BLaER1 (cell line): ENCODE measurements at regions not wholly inside any gene's neighbourhood (a gene's known extent, or its start where the extent isn't known, plus 50 kb on each side); places are given as distances from the start of the nearest gene placed in this dataset.
"Not testable (repeated sequence)": the region's sequence is repeated elsewhere in the genome, so short reads cannot be mapped to it uniquely, and the experiment has no call there.

Experiments
- H3K27ac ChIP-seq: shearing (Covaris generic); formaldehyde crosslinking; 2 replicates; pipeline ENCODE4 v1.8.1; 2022
- H3K27me3 ChIP-seq: shearing (Covaris generic); formaldehyde crosslinking; 2 replicates; pipeline ENCODE4 v1.8.1; 2022
- H3K36me3 ChIP-seq: shearing (Covaris generic); formaldehyde crosslinking; 2 replicates; pipeline ENCODE4 v1.8.1; 2022
- H3K4me1 ChIP-seq: shearing (Covaris generic); formaldehyde crosslinking; 2 replicates; pipeline ENCODE4 v1.8.1; 2022
- H3K4me2 ChIP-seq: shearing (Covaris generic); formaldehyde crosslinking; 2 replicates; pipeline ENCODE4 v1.8.1; 2022
- H3K4me3 ChIP-seq: shearing (Covaris generic); formaldehyde crosslinking; 2 replicates; pipeline ENCODE4 v1.8.1; 2022
- H3K9ac ChIP-seq: shearing (Covaris generic); formaldehyde crosslinking; 2 replicates; pipeline ENCODE4 v1.8.1; 2022
- H3K9me3 ChIP-seq: shearing (Covaris generic); formaldehyde crosslinking; 2 replicates; pipeline ENCODE4 v1.8.1; 2022
- H4K20me1 ChIP-seq: shearing (Covaris generic); formaldehyde crosslinking; 2 replicates; pipeline ENCODE4 v1.8.1; 2022
- Cebpa-rat ChIP-seq: shearing (Covaris generic); IDR thresholded peaks from 2 replicates; pipeline ENCODE4 v1.8.1; 2022

GRCh38 chr1:118290046-118290445, 105.0 kb upstream of the SPAG17 start:
- Histone ChIP-seq H3K9me3 (no peaks in the 10 kb centered on the region), H3K4me3 (no peak overlapping the region), H3K27ac (no peak overlapping the region), H4K20me1 (no peaks in the 10 kb centered on the region), H3K4me1 (no peaks in the 10 kb centered on the region), H3K4me2 (no peak overlapping the region), H3K36me3 (no peaks in the 10 kb centered on the region), H3K27me3 (no peaks in the 10 kb centered on the region), H3K9ac (no peak overlapping the region)
- no peak for TF ChIP-seq Cebpa-rat

DNA sequence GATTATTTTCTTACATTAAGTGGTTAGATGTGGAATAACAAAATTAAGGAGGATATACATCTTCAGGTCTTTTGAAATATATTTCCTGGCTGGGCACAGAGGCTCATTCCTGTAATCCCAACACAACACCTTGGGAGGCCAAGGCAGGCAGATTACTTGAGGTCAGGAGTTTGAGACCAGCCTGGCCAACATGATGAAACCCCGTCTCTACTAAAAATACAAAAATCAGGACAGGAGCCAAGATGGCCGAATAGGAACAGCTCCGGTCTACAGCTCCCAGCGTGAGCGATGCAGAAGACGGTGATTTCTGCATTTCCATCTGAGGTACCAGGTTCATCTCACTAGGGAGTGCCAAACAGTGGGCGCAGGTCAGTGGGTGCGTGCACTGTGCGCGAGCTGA, 95.6 kb upstream of the SPAG17 start:
- H3K9ac ChIP-seq, H4K20me1 ChIP-seq, H3K36me3 ChIP-seq, H3K9me3 ChIP-seq, H3K27ac ChIP-seq, H3K27me3 ChIP-seq, H3K4me3 ChIP-seq, H3K4me2 ChIP-seq, H3K4me1 ChIP-seq: not testable (repeated sequence)

GRCh38 chr1:118275472-118276115, 90.6 kb upstream of the SPAG17 start:
- Histone ChIP-seq H3K27ac (no peak overlapping the region), H3K27me3 (no peaks in the 10 kb centered on the region), H3K9ac (no peak overlapping the region), H4K20me1 (no peaks in the 10 kb centered on the region), H3K36me3 (no peaks in the 10 kb centered on the region), H3K4me3 (no peak overlapping the region), H3K4me2 (no peak overlapping the region), H3K9me3 (no peaks in the 10 kb centered on the region), H3K4me1 (no peaks in the 10 kb centered on the region)
- TF ChIP-seq Cebpa-rat, result no peak

GRCh38 chr1:118272884-118273283, 87.9 kb upstream of the SPAG17 start:
- Histone ChIP-seq H3K4me2 (no peak overlapping the region), H3K27me3 (no peaks in the 10 kb centered on the region), H3K9me3 (no peaks in the 10 kb centered on the region), H4K20me1 (no peaks in the 10 kb centered on the region), H3K36me3 (no peaks in the 10 kb centered on the region), H3K4me3 (no peak overlapping the region), H3K4me1 (no peaks in the 10 kb centered on the region), H3K9ac (no peak overlapping the region), H3K27ac (no peak overlapping the region)
- no peak for TF ChIP-seq Cebpa-rat

DNA sequence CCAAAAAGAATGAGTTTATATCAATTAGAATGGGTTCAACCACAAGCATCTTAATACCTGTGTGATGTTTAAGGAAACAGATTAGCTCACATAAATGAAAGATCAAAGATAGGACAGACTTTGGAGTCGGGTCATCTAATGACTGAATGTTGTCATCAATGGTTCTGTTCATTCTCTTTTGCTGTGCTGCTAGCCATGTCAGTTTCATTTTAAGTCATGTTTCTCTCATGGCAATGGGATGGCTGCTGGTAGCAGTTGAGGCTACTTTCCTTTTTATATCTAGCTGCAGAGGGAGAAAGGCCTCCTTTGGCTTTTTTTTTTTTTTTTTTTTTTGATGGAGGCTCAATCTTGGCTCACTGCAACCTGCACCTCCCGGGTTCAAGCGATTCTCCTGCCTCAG, 86.9 kb upstream of the SPAG17 start:
- Histone ChIP-seq H3K9ac (no peak overlapping the region), H3K9me3 (no peaks in the 10 kb centered on the region), H3K27ac (no peak overlapping the region), H4K20me1 (no peaks in the 10 kb centered on the region), H3K4me2 (no peak overlapping the region), H3K4me1 (no peaks in the 10 kb centered on the region), H3K27me3 (no peaks in the 10 kb centered on the region), H3K36me3 (no peaks in the 10 kb centered on the region), H3K4me3 (no peak overlapping the region)
- no peak for TF ChIP-seq Cebpa-rat

DNA sequence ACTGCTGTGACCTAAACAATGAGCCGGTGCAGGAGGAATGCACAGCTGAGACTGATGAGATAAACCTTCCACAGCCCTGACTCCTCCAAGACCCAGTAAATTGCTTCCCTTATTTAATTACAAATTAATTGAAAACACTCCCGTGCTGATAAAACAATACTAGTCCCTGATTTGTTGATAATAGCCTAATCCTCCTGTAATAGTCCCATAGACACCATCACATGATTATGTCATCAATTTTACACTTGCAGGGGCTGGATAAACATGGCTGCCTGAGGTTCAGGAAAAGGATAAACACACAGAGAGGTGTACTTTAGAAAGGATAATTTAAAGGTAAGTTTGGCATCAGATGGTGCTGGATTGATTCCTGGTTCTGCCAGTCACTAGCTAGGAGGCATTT, 84.6 kb upstream of the SPAG17 start:
- H3K9ac ChIP-seq, result no peak overlapping the region
- no peak for TF ChIP-seq Cebpa-rat
- H3K27ac ChIP-seq, result no peak overlapping the region
- no peaks in the 10 kb centered on the region for H4K20me1 ChIP-seq
- no peaks in the 10 kb centered on the region for H3K9me3 ChIP-seq
- H3K4me1 ChIP-seq, result no peaks in the 10 kb centered on the region
- H3K36me3 ChIP-seq, result no peaks in the 10 kb centered on the region
- no peaks in the 10 kb centered on the region for H3K27me3 ChIP-seq
- no peak overlapping the region for H3K4me3 ChIP-seq
- H3K4me2 ChIP-seq, result no peak overlapping the region

GRCh38 chr1:118266436-118266835, 81.4 kb upstream of the SPAG17 start:
- H3K9ac ChIP-seq, result no peak overlapping the region
- no peak overlapping the region for H3K4me3 ChIP-seq
- H3K4me1 ChIP-seq, result peaks cover 13% of the 10 kb centered on the region
- H3K27ac ChIP-seq, result no peak overlapping the region
- H3K9me3 ChIP-seq, result no peaks in the 10 kb centered on the region
- H3K27me3 ChIP-seq, result no peaks in the 10 kb centered on the region
- no peaks in the 10 kb centered on the region for H4K20me1 ChIP-seq
- no peak overlapping the region for H3K4me2 ChIP-seq
- no peaks in the 10 kb centered on the region for H3K36me3 ChIP-seq
- TF ChIP-seq Cebpa-rat, result no peak

- no peak overlapping the region for H3K9ac ChIP-seq
- H3K27me3 ChIP-seq, result no peaks in the 10 kb centered on the region
- no peaks in the 10 kb centered on the region for H3K9me3 ChIP-seq
- H3K36me3 ChIP-seq, result no peaks in the 10 kb centered on the region
- H3K4me2 ChIP-seq, result no peak overlapping the region
- H3K4me3 ChIP-seq, result no peak overlapping the region
- H4K20me1 ChIP-seq, result no peaks in the 10 kb centered on the region
- H3K4me1 ChIP-seq, result peaks cover 13% of the 10 kb centered on the region
- H3K27ac ChIP-seq, result no peak overlapping the region
- TF ChIP-seq Cebpa-rat, result no peak
Measured at GRCh38 chr1:118264343-118264742, 79.3 kb upstream of the SPAG17 start.

- no peak overlapping the region for H3K27ac ChIP-seq
- no peaks in the 10 kb centered on the region for H3K36me3 ChIP-seq
- no peaks in the 10 kb centered on the region for H3K27me3 ChIP-seq
- no peaks in the 10 kb centered on the region for H3K9me3 ChIP-seq
- 0 out of 2 replicates have a peak overlapping the region, but pooled peaks have one; percentile 35 for H3K4me2 ChIP-seq
- H4K20me1 ChIP-seq, result no peaks in the 10 kb centered on the region
- no peak overlapping the region for H3K4me3 ChIP-seq
- H3K4me1 ChIP-seq, result peaks cover 13% of the 10 kb centered on the region
- H3K9ac ChIP-seq, result no peak overlapping the region
- no peak for TF ChIP-seq Cebpa-rat
Measured at GRCh38 chr1:118262865-118263264, 77.8 kb upstream of the SPAG17 start.

GRCh38 chr1:118258975-118259374, 73.9 kb upstream of the SPAG17 start:
- no peak overlapping the region for H3K9ac ChIP-seq
- no peaks in the 10 kb centered on the region for H4K20me1 ChIP-seq
- TF ChIP-seq Cebpa-rat, result no peak
- H3K4me1 ChIP-seq, result peaks cover 13% of the 10 kb centered on the region
- H3K36me3 ChIP-seq, result no peaks in the 10 kb centered on the region
- H3K27ac ChIP-seq, result no peak overlapping the region
- no peaks in the 10 kb centered on the region for H3K9me3 ChIP-seq
- H3K27me3 ChIP-seq, result no peaks in the 10 kb centered on the region
- H3K4me3 ChIP-seq, result no peak overlapping the region
- no peak overlapping the region for H3K4me2 ChIP-seq

- Histone ChIP-seq H3K4me1 (peaks cover 2% of the 10 kb centered on the region), H4K20me1 (no peaks in the 10 kb centered on the region), H3K9me3 (no peaks in the 10 kb centered on the region), H3K4me2 (no peak overlapping the region), H3K27ac (no peak overlapping the region), H3K9ac (no peak overlapping the region), H3K27me3 (no peaks in the 10 kb centered on the region), H3K36me3 (no peaks in the 10 kb centered on the region), H3K4me3 (no peak overlapping the region)
- no peak for TF ChIP-seq Cebpa-rat
Measured at GRCh38 chr1:118257946-118258345, 72.9 kb upstream of the SPAG17 start.
